NCI-H1092 (cell line): ENCODE measurements at regions not wholly inside any gene's neighbourhood (a gene's known extent, or its start where the extent isn't known, plus 50 kb on each side); places are given as distances from the start of the nearest gene placed in this dataset.

ENCODE experiments used
- DNase-seq: peaks from one replicate; lab custom pipeline; 2025; lab: John Stamatoyannopoulos, UW

DNA sequence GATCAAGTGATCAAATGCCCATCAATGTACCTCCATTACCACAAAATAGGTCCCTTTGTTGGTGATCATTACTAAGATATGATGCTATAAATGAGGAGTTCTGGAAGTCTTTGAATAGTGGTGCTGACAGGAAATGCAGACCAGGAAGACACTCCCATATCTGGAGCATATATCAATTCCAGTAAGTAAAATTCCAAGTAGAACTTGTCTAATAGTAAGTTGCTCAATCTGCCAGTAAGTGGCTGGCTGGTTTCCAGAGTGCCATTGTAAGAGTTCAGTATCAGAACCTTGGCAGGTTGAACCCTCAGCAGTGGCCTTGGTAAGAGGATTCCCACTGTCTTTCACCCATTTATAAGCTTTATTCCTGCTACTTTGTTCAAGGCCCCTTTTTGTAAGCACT is 379.9 kb upstream of the RBMS3 start:
- no peak for DNase-seq

DNA sequence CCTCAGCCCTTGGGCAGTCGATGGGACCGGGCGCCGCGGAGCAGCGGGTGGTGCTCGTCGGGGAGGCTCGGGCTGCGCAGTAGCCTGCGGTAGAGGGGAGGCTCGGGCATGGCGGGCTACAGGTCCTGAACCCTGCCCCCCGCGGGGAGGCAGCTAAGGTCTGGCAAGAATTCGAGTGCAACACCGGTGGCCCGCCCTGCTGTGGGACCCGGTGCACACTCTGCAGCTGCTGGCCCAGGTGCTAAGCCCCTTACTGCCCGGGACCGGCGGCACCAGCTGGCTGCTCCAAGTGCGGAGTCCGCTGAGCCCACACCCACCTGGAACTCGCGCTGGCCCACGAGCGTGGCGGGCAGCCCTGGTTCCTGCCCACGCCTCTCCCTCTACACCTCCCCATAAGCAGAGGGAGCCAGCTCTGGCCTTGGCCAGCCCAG is 377.7 kb upstream of the RBMS3 start:
- DNase-seq = no peak

DNA sequence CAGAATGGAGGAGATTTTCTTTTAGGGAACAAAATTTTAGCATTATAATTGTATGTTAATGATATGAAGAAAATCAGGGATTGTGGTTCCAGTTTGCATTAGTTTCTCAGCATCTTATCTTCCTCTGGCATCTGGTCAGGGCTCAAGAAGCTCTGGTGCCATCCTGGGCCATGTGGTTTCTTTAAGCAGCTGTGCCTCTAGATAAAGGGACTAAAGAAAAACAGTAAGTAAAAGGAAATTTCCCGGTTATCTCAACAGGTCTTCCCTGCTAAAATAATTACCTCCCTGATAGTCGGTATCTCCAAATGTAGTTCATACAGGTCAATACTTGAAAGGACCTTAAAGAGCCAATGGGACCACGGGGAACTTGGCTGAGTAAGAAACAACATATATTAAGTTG is 375.1 kb upstream of the RBMS3 start:
- DNase-seq = no peak

DNA sequence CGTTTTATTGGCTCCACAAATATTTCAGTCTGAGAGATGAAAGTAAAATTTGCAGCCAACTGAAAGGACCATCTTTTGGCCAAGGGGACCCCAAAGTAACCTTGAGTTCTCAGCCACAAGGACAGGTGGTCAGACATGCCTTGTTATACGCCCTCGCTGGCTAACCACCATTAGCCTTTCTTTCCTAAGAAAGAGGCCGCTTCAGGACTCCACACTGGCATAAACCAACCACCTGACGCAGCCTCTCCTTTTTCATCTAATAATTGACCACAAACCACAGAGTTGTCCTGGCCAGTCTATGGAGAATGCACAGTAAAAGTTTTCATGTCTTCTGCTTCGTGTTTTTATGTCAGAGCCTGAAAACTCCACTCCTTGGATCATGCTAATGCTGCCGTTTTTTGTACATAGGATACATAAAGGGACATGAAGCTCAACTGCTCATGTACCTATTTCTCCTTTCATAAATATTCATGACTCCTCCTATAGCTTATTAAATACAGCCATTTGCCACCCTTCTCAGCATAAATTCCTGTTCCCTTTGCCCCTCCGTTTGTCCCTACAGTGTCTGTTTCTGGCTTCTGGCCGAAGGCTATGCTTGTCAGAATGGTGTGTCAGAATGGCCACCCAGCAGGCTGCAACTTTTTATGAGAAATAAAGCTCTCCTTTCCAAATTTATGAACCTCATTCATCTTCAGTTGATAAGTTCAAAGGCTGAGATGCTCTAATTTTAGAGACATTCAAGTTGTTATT is 374.1 kb upstream of the RBMS3 start:
- DNase-seq = no peak

GRCh38 chr3:28907616-28908015 is 373.3 kb upstream of the RBMS3 start:
- DNase-seq = no peak

- DNase-seq = no peak
Measured at GRCh38 chr3:28912120-28912885, 368.6 kb upstream of the RBMS3 start.

GRCh38 chr3:28915741-28916500 is 364.9 kb upstream of the RBMS3 start:
- no peak for DNase-seq

DNA sequence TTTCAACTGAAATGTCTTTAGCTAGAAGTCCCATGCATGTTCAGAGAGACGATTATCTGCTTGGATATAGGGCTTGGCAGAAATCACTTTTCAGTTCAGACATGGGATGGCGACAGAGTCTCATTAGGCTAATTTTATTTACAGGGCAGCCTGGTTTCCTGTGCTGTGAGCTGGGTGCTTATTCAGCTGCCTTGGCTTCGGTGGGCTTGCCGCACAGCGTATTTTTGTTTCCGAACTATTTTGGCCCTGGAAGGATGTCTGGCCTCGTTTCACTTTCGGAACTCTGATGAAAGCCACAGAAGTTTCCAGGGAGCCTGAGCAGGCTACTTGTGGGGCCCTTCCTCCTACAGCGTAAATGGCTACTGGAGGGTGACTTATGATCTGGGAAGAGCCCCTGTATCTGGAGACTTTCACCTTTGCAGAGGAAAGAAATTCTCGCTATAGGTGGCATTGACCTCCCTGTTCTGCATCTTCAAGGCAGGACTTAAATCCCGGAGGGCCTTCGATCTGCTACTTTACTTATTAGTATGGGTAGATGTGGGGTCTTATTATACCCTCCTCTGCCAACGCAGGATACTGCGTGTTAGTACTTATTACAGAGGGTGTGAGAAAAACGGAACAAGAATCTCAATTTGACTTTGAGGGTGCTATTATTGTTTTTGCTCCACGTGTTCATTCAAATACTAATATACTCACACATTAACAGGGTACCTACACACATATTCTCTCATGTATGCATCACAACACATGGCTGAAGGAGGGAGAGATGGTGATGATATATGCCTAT is 364.0 kb upstream of the RBMS3 start:
- DNase-seq = no peak

DNA sequence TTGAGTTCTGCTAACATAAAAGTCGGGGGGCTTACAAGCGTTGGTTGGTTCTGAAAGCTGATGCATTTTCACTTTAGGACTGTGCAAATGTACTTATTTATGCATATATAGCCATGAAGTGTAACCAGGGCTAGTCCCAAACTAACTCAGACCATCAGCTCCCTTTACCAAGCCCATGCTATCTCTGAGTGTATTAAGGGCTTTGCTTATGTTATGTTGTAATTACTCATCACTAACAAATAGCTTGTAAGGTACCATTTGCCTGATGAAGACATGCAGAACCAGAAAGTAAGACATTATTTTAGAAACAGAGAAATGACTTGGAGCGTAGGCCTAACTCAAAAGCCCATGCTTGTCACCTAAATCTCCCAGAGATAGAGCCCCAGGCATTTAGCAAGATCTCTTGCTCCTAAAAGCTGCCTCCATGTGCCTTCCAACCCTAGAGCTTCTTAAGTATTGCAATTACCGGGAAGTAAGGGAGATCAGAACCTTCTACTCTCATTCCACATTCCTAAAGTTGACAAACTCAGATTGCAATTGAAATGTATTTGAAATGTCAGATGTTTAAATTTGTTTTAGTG is 362.9 kb upstream of the RBMS3 start:
- DNase-seq = no peak

DNA sequence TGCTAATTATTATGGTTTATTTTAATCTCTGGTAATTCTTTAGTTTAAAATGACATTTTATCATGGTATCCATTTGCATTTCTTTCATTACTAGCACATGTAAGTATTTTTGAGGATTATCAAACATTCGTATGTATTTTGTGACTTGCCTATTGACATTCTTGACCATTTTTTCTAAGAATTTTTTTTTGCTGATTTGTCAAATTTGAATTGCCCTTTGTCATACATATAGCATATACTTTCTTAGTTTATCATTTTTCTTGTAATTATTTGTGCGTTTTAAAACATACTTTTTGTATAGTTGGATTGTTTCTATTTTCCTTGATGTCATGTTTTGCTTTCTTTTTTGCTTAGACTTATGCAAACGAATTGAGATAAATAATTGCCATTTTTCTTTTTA is 358.5 kb upstream of the RBMS3 start:
- DNase-seq = no peak

DNA sequence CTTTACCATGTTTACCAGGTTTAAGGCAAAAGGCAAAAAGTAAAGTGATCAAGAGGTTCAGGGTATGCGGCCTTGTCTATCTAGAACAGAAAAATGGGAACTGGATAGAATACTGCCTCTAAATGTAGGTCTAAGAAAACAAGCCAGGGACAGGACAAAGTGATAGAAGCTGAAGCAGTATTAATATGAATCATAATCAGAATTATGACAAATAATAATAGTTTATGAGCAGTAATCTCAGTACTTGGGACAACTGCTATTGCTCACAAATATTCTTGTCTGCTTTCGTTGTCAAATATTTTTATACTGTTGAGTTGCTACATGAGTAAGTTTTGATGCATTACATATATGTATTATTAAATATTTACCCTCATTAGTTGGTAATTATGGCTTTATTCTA is 356.9 kb upstream of the RBMS3 start:
- no peak for DNase-seq

DNA sequence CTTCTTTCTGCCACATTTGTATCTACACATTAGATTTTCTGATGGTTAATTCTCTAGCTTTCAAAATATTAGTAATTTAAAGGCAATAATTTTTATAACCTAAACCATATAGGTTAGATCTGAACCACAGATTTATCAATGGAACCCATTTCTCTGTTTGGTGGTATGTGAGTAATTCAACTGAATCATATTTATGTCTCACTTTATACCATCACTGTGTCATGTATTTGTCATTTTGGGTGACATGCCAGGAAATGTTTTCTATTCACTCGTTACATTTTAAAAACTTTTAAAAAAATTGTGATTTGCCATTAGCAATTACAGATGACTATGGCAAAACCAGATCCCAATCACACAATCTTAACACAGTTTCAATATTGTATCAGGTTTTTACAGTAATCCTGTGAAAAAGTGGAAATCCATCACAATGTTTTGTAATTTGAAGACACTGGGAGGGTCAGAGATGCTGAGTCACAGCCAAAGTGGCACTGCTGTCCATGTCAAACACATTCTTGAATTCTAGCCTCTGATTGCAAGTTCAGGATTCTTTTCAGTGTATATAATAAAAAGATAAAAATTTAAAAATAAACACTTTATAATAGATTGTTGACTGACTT is 356.0 kb upstream of the RBMS3 start:
- DNase-seq = no peak

DNA sequence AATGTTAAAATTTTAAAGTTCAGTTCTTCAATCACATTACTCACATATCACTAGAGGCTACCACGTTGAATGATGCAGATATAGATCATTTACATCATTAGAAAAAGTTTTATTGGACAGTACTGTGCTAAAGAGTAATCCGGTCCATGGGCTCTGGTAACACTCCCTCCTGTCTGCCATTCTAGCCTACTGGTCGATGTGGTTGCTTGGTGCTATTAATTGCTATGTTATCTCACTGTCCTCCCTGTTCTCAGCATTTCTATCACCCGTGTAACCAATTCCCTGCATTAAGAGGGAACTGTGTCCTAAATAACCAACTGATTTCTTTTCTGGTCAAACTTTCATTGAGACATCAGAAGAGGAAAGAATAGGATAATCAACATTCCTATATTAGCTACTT is 347.5 kb upstream of the RBMS3 start:
- DNase-seq = no peak

DNA sequence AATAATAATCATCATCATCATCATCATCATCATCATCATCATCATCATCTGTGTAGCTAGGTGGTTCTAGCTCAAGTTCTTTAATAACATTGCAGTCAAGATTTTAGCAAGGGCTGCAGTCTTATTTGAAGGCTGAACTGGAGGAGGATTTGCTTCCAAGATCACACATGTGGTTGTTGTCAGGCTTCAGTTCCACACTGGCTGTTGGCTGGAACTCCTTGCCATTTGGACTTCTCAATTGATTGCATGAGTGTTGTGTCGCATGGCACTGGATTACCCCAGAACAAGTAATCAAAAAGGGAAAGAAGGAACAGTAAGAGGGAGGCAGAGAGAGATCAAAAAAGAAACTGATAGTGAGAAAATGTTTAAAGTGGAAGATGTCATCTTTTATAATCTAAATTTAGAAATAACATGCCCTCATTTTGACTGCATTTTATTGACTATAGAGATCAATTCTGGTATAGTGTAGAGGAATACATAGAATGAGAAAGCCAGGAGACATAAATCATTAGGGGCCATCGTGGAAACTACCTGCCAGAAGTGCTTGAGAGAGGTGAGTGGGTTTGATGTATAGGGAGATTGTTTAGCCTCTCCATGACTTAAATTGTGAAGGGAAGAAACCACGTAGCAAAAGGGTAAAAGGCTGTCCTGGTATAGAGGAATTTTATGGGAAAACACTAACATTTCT is 346.6 kb upstream of the RBMS3 start:
- DNase-seq = no peak

- DNase-seq = no peak
Measured at GRCh38 chr3:28935146-28935545, 345.7 kb upstream of the RBMS3 start.

DNA sequence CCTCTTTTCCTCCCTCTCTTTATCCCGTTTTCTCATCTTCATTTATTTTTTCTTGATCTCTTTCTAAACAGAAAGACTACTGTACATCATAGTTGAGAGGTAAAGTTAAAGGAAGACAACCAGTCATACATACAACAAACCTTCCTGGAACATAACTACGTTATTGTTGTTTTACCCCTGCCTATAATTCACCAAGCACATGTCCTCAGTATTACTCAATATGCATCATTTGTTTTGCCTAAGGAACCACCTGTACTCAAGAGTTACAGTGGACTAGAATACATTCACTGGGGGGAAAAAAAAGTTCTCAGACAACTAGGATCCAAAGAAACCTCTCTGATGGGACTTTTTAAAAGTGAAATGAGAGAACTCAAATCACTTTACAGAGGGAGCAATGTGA is 344.7 kb upstream of the RBMS3 start:
- no peak for DNase-seq

DNA sequence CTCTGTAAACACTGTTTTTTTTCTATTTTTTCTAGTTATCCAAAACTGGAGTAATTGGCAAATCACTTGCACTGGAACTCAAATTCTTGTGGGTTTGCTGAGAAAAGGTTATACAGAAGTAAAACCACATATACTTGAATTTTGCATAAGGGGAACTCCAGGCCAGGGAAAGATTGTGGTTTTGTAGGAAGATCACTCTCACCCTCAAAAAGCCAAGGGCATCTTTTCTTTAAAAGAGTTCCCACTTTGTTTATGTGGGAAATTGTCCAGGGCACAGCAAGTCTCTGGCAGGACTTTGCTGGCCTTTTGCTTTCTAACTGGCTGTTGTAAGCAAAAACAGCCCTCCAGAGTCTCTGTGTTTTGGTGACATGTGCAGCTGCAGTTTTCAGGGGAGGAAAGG is 340.3 kb upstream of the RBMS3 start:
- no peak for DNase-seq

- DNase-seq = no peak
Measured at GRCh38 chr3:28940994-28941393, 339.9 kb upstream of the RBMS3 start.

DNA sequence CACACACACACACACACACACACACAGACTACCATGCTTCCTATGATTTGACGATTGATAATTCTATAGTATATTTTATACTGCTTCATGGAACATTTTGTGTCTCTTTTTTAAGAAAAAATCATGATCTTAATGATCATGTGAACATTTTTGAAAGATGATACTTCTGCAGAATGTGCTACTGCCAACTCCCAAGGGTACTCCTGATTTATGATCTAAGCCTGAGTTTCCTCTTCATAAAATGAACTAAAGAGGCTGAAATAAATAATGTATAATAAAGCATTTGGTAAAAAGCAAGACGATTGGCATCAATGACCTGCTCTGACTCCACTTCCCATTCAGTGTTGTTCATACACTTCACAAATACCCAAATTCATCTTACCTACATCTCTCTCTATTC is 333.8 kb upstream of the RBMS3 start:
- DNase-seq = no peak

- DNase-seq = no peak
Measured at GRCh38 chr3:28947751-28948150, 333.1 kb upstream of the RBMS3 start.

- no peak for DNase-seq
Measured at GRCh38 chr3:28948685-28949084, 332.2 kb upstream of the RBMS3 start.
